ENCODE measurements at regions not wholly inside any gene's neighbourhood (a gene's known extent, or its start where the extent isn't known, plus 50 kb on each side); places are given as distances from the start of the nearest gene placed in this dataset.

DNA sequence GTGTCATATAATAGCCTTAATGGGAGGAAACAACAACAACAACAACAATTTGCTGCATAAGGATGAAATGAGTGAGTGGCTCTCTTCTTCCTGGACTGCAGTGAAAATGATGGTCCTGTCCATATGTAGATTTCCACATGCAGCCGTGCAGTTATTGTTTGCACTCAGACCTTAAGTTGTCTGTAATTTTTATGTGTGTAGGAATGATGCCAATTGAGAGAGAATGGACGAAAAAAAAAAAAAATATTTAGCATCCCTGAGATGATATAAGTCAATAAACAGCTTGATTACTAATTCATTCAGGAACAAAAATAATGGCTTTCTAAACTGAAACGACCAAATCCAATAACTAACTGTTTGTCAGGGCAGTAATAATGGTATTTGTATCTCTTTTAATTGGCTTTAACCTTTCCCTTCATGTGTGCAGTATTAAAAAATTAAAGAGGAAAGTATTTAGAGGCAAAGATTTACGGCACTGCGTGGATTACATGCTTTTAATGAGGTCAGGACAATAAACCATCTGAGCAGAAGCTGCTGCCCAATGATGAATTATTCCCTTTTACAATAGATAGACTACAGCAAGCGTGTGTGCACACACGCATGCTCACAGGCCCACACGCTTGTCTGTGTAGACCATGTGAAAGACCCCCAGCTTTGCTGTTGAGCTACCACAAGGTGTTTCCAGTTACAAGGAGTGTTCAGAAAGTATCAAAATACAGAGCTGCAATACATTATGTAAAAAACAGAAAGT is 459.5 kb upstream of the WWC1 start:
- TF ChIP-seq, protein P1, sequence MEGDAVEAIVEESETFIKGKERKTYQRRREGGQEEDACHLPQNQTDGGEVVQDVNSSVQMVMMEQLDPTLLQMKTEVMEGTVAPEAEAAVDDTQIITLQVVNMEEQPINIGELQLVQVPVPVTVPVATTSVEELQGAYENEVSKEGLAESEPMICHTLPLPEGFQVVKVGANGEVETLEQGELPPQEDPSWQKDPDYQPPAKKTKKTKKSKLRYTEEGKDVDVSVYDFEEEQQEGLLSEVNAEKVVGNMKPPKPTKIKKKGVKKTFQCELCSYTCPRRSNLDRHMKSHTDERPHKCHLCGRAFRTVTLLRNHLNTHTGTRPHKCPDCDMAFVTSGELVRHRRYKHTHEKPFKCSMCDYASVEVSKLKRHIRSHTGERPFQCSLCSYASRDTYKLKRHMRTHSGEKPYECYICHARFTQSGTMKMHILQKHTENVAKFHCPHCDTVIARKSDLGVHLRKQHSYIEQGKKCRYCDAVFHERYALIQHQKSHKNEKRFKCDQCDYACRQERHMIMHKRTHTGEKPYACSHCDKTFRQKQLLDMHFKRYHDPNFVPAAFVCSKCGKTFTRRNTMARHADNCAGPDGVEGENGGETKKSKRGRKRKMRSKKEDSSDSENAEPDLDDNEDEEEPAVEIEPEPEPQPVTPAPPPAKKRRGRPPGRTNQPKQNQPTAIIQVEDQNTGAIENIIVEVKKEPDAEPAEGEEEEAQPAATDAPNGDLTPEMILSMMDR (IDR thresholded peaks at IDR 0.05), result no peak
- no peak for TF ChIP-seq POLR2A (IDR thresholded peaks at IDR 0.05)
